ENCODE measurements at regions not wholly inside any gene's neighbourhood (a gene's known extent, or its start where the extent isn't known, plus 50 kb on each side); places are given as distances from the start of the nearest gene placed in this dataset.

DNA sequence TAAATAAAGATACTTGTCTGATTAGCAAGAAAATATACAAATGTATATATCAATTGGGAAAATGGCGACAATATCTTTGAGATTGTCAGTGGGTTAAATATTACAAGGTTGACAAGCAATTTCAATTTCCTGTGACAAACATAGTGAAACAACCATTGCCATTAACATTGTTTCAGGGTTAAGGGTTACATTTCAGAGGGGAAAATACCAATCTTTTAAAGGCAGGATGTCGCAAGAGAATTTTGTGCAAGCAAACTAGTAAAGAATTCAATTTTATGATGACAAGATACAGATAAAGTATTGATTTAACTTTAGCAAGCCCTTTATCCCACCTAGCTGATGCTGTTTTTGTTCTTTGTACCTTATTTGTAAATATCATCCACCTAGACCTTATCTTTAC is 305.8 kb upstream of the GRIA3 start:
- Histone ChIP-seq H2BK120ac (ENCODE audit: insufficient read depth, low read length, poor library complexity) (no peak overlapping the region), H3K27ac (ENCODE audit: low read depth, low read length) (no peak overlapping the region), H2AK5ac (ENCODE audit: low read length) (no peak overlapping the region), H2BK5ac (ENCODE audit: low read depth, low read length, poor library complexity) (no peak overlapping the region), H4K91ac (ENCODE audit: low read depth, low read length) (no peak overlapping the region), H3K4me1 (ENCODE audit: control insufficient read depth in 1 of 2, insufficient read depth in 2 of 2, low read length in 2 of 2) (peaks cover 0 to 3% of the 10 kb centered on the region in 2 experiments), H3K4me3 (ENCODE audit: low read depth, low read length) (no peak overlapping the region), H3K9me3 (ENCODE audit: insufficient read depth, low read depth, low read length) (no peaks in the 10 kb centered on the region), H4K8ac (ENCODE audit: low read depth, low read length) (no peak overlapping the region), H3K9ac (ENCODE audit: low read length) (no peak overlapping the region), H3K23ac (ENCODE audit: low read length) (no peak overlapping the region), H3K79me1 (ENCODE audit: low read length) (no peaks in the 10 kb centered on the region), H3K14ac (ENCODE audit: low read length) (no peak overlapping the region), H3K4me2 (ENCODE audit: low read length) (no peak overlapping the region), H3K18ac (ENCODE audit: low read length) (no peak overlapping the region), H2AFZ (ENCODE audit: insufficient read depth, low read length, poor library complexity) (no peak overlapping the region), H3K36me3 (ENCODE audit: control insufficient read depth in 1 of 2, insufficient read depth in 2 of 2, low read length in 2 of 2) (no peaks in the 10 kb centered on the region), H3K79me2 (ENCODE audit: control insufficient read depth, insufficient read depth, low read length, poor library complexity) (no peaks in the 10 kb centered on the region), H3K27me3 (ENCODE audit: insufficient read depth, low read length) (no peaks in the 10 kb centered on the region), H2BK12ac (ENCODE audit: low read length) (no peak overlapping the region), H3K4ac (ENCODE audit: low read depth, low read length) (no peak overlapping the region), H4K12ac (ENCODE audit: low read depth, low read length) (no peak overlapping the region)
- no peak for DNase-seq
- WGBS (ENCODE audit: extremely low coverage, insufficient coverage, insufficient read length), result no CpG with 5 or more reads among the region's 2 CpGs

DNA sequence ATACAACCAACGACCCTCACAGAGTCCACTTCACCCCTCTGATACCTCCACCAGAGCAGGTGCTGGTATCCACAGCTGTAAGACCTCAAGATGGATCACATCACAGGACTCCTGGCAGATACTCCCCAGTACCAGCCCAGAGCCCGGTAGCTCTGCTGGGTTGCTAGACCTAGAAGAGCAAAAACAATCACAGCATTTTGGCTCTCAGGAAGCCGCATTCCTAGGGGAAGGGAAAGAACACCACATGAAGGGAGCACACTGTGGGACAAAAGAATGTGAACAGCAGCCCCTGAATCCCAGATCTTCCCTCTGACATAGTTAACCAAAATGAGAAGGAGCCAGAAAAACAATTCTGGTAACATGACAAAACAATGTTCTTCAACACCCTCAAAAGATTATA is 303.1 kb upstream of the GRIA3 start:
- Histone ChIP-seq H3K9me3 (ENCODE audit: insufficient read depth, low read depth, low read length) (no peaks in the 10 kb centered on the region), H3K4ac (ENCODE audit: low read depth, low read length) (no peak overlapping the region), H3K27ac (ENCODE audit: low read depth, low read length) (no peak overlapping the region), H4K12ac (ENCODE audit: low read depth, low read length) (no peak overlapping the region), H4K8ac (ENCODE audit: low read depth, low read length) (no peak overlapping the region), H4K91ac (ENCODE audit: low read depth, low read length) (no peak overlapping the region), H2AK5ac (ENCODE audit: low read length) (no peak overlapping the region), H3K14ac (ENCODE audit: low read length) (no peak overlapping the region), H3K4me2 (ENCODE audit: low read length) (no peak overlapping the region), H3K27me3 (ENCODE audit: insufficient read depth, low read length) (no peaks in the 10 kb centered on the region), H3K9ac (ENCODE audit: low read length) (no peak overlapping the region), H3K79me2 (ENCODE audit: control insufficient read depth, insufficient read depth, low read length, poor library complexity) (no peaks in the 10 kb centered on the region), H3K18ac (ENCODE audit: low read length) (no peak overlapping the region), H3K4me3 (ENCODE audit: low read depth, low read length) (no peak overlapping the region), H2BK12ac (ENCODE audit: low read length) (no peak overlapping the region), H2BK120ac (ENCODE audit: insufficient read depth, low read length, poor library complexity) (no peak overlapping the region), H3K36me3 (ENCODE audit: control insufficient read depth in 1 of 2, insufficient read depth in 2 of 2, low read length in 2 of 2) (no peaks in the 10 kb centered on the region), H3K79me1 (ENCODE audit: low read length) (no peaks in the 10 kb centered on the region), H2AFZ (ENCODE audit: insufficient read depth, low read length, poor library complexity) (no peak overlapping the region), H3K23ac (ENCODE audit: low read length) (no peak overlapping the region), H3K4me1 (ENCODE audit: control insufficient read depth in 1 of 2, insufficient read depth in 2 of 2, low read length in 2 of 2) (peaks cover 0 to 3% of the 10 kb centered on the region in 2 experiments), H2BK5ac (ENCODE audit: low read depth, low read length, poor library complexity) (no peak overlapping the region)
- no CpG with 5 or more reads among the region's 3 CpGs for WGBS (ENCODE audit: extremely low coverage, insufficient coverage, insufficient read length)
- DNase-seq, result no peak

DNA sequence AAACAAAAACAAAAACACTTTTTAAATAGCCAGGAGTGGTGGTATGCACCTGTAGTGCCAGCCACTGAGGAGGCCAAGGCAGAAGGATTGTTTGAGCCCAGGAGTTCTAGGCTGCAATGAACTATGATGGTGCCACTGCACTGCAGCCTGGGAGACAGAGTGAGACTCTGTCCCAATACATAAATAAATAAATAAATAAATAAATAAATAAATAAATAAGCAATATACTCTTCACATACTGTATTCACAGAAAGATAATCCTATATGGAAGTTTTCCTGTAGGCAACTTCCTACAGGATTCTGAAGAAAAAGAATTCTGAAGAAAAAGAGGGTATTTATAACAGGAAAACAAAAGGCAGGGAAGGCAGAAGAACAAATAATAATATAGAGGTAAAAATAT is 293.3 kb upstream of the GRIA3 start:
- no peak overlapping the region for H3K4ac ChIP-seq (ENCODE audit: low read depth, low read length)
- H2AFZ ChIP-seq (ENCODE audit: insufficient read depth, low read length, poor library complexity), result no peak overlapping the region
- H2BK12ac ChIP-seq (ENCODE audit: low read length), result no peak overlapping the region
- H4K91ac ChIP-seq (ENCODE audit: low read depth, low read length), result no peak overlapping the region
- H3K4me2 ChIP-seq (ENCODE audit: low read length), result no peak overlapping the region
- H3K18ac ChIP-seq (ENCODE audit: low read length), result no peak overlapping the region
- no peak overlapping the region for H4K8ac ChIP-seq (ENCODE audit: low read depth, low read length)
- H3K27me3 ChIP-seq (ENCODE audit: insufficient read depth, low read length), result no peaks in the 10 kb centered on the region
- no peak overlapping the region for H3K23ac ChIP-seq (ENCODE audit: low read length)
- H3K79me2 ChIP-seq (ENCODE audit: control insufficient read depth, insufficient read depth, low read length, poor library complexity), result no peaks in the 10 kb centered on the region
- no peak for DNase-seq
- no peaks in the 10 kb centered on the region for H3K36me3 ChIP-seq (ENCODE audit: control insufficient read depth in 1 of 2, insufficient read depth in 2 of 2, low read length in 2 of 2)
- no peak overlapping the region for H3K27ac ChIP-seq (ENCODE audit: low read depth, low read length)
- no peak overlapping the region for H2AK5ac ChIP-seq (ENCODE audit: low read length)
- H3K9me3 ChIP-seq (ENCODE audit: insufficient read depth, low read depth, low read length), result no peaks in the 10 kb centered on the region
- H3K14ac ChIP-seq (ENCODE audit: low read length), result no peak overlapping the region
- no peak overlapping the region for H4K12ac ChIP-seq (ENCODE audit: low read depth, low read length)
- H3K4me1 ChIP-seq (ENCODE audit: control insufficient read depth in 1 of 2, insufficient read depth in 2 of 2, low read length in 2 of 2), result no peaks in the 10 kb centered on the region
- no peaks in the 10 kb centered on the region for H3K79me1 ChIP-seq (ENCODE audit: low read length)
- no peak overlapping the region for H3K4me3 ChIP-seq (ENCODE audit: low read depth, low read length)
- no peak overlapping the region for H2BK120ac ChIP-seq (ENCODE audit: insufficient read depth, low read length, poor library complexity)
- no peak overlapping the region for H3K9ac ChIP-seq (ENCODE audit: low read length)
- no peak overlapping the region for H2BK5ac ChIP-seq (ENCODE audit: low read depth, low read length, poor library complexity)

DNA sequence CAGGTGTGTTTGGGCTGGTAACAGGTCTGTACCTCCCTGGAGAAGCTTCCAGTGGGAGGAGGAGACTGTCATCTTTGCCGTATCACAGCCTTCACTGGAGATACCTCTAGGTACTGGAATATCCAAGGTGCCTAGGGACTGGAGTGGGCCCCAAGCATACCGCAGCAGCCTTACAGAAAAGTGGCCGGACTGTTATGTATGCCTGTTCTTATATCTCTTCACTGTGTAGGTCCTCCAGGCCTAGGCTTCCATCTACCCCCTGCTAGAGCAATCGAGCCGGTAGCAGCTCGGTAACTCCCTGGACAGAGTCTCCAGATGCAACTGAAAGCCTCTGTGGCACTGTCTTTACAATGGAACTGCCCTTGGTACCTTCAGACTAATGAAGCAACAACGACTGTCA is 277.4 kb upstream of the GRIA3 start:
- no peak overlapping the region for H3K4me3 ChIP-seq (ENCODE audit: low read depth, low read length)
- no CpG with 5 or more reads among the region's 7 CpGs for WGBS (ENCODE audit: extremely low coverage, insufficient coverage, insufficient read length)

More for the DNA sequence above, 277.4 kb upstream of the GRIA3 start:
- Histone ChIP-seq H4K91ac (ENCODE audit: low read depth, low read length) (no peak overlapping the region), H2BK12ac (ENCODE audit: low read length) (no peak overlapping the region), H3K79me1 (ENCODE audit: low read length) (no peaks in the 10 kb centered on the region), H3K9me3 (ENCODE audit: insufficient read depth, low read depth, low read length) (no peaks in the 10 kb centered on the region), H3K4ac (ENCODE audit: low read depth, low read length) (no peak overlapping the region), H2AK5ac (ENCODE audit: low read length) (no peak overlapping the region), H3K79me2 (ENCODE audit: control insufficient read depth, insufficient read depth, low read length, poor library complexity) (no peaks in the 10 kb centered on the region), H4K12ac (ENCODE audit: low read depth, low read length) (no peak overlapping the region), H3K23ac (ENCODE audit: low read length) (no peak overlapping the region), H3K4me2 (ENCODE audit: low read length) (no peak overlapping the region), H3K9ac (ENCODE audit: low read length) (no peak overlapping the region), H4K8ac (ENCODE audit: low read depth, low read length) (no peak overlapping the region), H2BK5ac (ENCODE audit: low read depth, low read length, poor library complexity) (no peak overlapping the region), H3K27me3 (ENCODE audit: insufficient read depth, low read length) (no peaks in the 10 kb centered on the region), H3K4me1 (ENCODE audit: control insufficient read depth in 1 of 2, insufficient read depth in 2 of 2, low read length in 2 of 2) (no peaks in the 10 kb centered on the region), H2AFZ (ENCODE audit: insufficient read depth, low read length, poor library complexity) (no peak overlapping the region), H3K27ac (ENCODE audit: low read depth, low read length) (no peak overlapping the region), H3K18ac (ENCODE audit: low read length) (no peak overlapping the region), H3K36me3 (ENCODE audit: control insufficient read depth in 1 of 2, insufficient read depth in 2 of 2, low read length in 2 of 2) (no peaks in the 10 kb centered on the region), H2BK120ac (ENCODE audit: insufficient read depth, low read length, poor library complexity) (no peak overlapping the region), H3K14ac (ENCODE audit: low read length) (no peak overlapping the region)
- no peak for DNase-seq
